MCF 10A (cell line): ENCODE measurements at regions not wholly inside any gene's neighbourhood (a gene's known extent, or its start where the extent isn't known, plus 50 kb on each side); places are given as distances from the start of the nearest gene placed in this dataset.
A peak's percentile ranks its signal among the peaks of the same experiment; 100 is the strongest.

Experiments used
- BruUV-seq: library from RNA; stranded (reverse); fragments of 400-500 nt; replicated peaks from 2 replicates; lab custom pipeline; 2021; lab: Mats Ljungman, UMichigan
- CTCF ChIA-PET: fragments of 300-600 bp; sonication (Branson Sonifier 250); formaldehyde crosslinking; extraction: SDS; loops from one replicate; lab custom pipeline; 2021; ENCODE audit warnings: antibody characterized with exemption, inconsistent platforms; lab: Yijun Ruan, JAX
- POLR2A ChIA-PET: fragments of 300-600, 350-650 bp; sonication (Branson Sonifier 250); formaldehyde crosslinking; extraction: SDS; loops from one replicate; lab custom pipeline; 2020; ENCODE audit warnings: antibody characterized with exemption, inconsistent platforms; lab: Yijun Ruan, JAX
- DNase-seq: peaks from one replicate; pipeline ENCODE4 v3.0.0-alpha.2; 2018; ENCODE audit not compliant: unreplicated experiment
- H3K27ac Mint-ChIP-seq: one replicate; pipeline ENCODE4 v1.8.0; 2022; ENCODE audit warnings: mild to moderate bottlenecking, low read depth, mixed read lengths; ENCODE audit not compliant: unreplicated experiment
- H3K27me3 Mint-ChIP-seq: one replicate; pipeline ENCODE4 v1.8.0; 2022; ENCODE audit warnings: mixed read lengths; ENCODE audit not compliant: insufficient read depth, unreplicated experiment
- H3K36me3 Mint-ChIP-seq: one replicate; pipeline ENCODE4 v1.8.0; 2022; ENCODE audit warnings: mild to moderate bottlenecking, moderate library complexity, mixed read lengths; ENCODE audit not compliant: insufficient read depth, unreplicated experiment
- H3K4me1 Mint-ChIP-seq: one replicate; pipeline ENCODE4 v1.8.0; 2022; ENCODE audit warnings: mixed read lengths; ENCODE audit not compliant: insufficient read depth, unreplicated experiment
- H3K4me3 Mint-ChIP-seq: one replicate; pipeline ENCODE4 v1.8.0; 2022; ENCODE audit warnings: mild to moderate bottlenecking, moderate library complexity, mixed read lengths; ENCODE audit not compliant: unreplicated experiment
- H3K9me3 Mint-ChIP-seq: one replicate; pipeline ENCODE4 v1.8.0; 2022; ENCODE audit warnings: mixed read lengths; ENCODE audit not compliant: unreplicated experiment
- intact Hi-C: fragments of 100-400 bp; cut with micrococcal nuclease; formaldehyde crosslinking; loops from 2 replicates; pipeline ENCODE4 v1.14.1; 2022
- TF ChIP-seq, protein P1 (sequence below): fragments of 200-600 bp; IDR thresholded peaks from one replicate; pipeline ENCODE4 v1.8.0; 2022; ENCODE audit warnings: antibody characterized with exemption, mild to moderate bottlenecking; ENCODE audit not compliant: unreplicated experiment

- Mint-ChIP-seq H3K4me3 (no peak overlapping the region), H3K36me3 (no peaks in the 10 kb centered on the region), H3K4me1 (peaks cover 6% of the 10 kb centered on the region), H3K9me3 (no peaks in the 10 kb centered on the region), H3K27me3 (no peaks in the 10 kb centered on the region), H3K27ac (no peak overlapping the region)
- CTCF ChIA-PET, result interaction anchor here (0.5 to 0.7 kb wide), 2 partner anchors 609 to 672 kb away, joined by 3 to 4 read pairs; no protein-coding TSS in a partner anchor
- no TSS peak for BruUV-seq
- intact Hi-C loops, result no loop called here
- TF ChIP-seq, protein P1, sequence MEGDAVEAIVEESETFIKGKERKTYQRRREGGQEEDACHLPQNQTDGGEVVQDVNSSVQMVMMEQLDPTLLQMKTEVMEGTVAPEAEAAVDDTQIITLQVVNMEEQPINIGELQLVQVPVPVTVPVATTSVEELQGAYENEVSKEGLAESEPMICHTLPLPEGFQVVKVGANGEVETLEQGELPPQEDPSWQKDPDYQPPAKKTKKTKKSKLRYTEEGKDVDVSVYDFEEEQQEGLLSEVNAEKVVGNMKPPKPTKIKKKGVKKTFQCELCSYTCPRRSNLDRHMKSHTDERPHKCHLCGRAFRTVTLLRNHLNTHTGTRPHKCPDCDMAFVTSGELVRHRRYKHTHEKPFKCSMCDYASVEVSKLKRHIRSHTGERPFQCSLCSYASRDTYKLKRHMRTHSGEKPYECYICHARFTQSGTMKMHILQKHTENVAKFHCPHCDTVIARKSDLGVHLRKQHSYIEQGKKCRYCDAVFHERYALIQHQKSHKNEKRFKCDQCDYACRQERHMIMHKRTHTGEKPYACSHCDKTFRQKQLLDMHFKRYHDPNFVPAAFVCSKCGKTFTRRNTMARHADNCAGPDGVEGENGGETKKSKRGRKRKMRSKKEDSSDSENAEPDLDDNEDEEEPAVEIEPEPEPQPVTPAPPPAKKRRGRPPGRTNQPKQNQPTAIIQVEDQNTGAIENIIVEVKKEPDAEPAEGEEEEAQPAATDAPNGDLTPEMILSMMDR, result no peak
- DNase-seq, result no peak
- POLR2A ChIA-PET, result no interaction called here
These were observed 135.9 kb upstream of the DPYD start for GRCh38 chr1:98056781-98057180.

DNA sequence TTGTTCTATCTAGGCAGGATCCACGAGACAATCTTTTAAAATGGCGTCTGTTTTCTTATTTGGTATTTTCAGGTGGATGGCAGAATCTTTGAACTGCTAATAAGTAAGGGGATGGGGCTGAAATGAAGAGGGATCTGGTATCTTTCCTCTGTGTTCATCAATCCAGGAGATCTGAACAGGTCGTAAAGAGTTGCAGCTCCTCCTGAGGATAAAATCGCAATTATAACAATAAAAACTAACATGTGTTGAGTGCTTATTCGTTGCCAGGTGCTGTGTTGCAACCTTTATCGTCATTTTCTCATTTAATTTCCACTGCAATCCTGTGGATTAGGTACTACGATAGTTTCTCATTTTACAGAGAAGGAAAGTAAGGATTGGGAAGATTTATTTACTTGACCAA, 134.6 kb upstream of the DPYD start:
- ChIA-PET POLR2A (no interaction called here), CTCF (interaction anchor here (0.5 to 0.6 kb wide), 2 partner anchors 24 to 1866 kb away, joined by 3 read pairs; no protein-coding TSS in a partner anchor)
- TF ChIP-seq, protein P1, result no peak
- no peak for DNase-seq
- H3K27me3 Mint-ChIP-seq, result no peaks in the 10 kb centered on the region
- no TSS peak for BruUV-seq
- intact Hi-C loops, result no loop called here
- no peak overlapping the region for H3K27ac Mint-ChIP-seq
- no peak overlapping the region for H3K4me3 Mint-ChIP-seq
- peaks cover 6% of the 10 kb centered on the region for H3K4me1 Mint-ChIP-seq
- H3K9me3 Mint-ChIP-seq, result no peaks in the 10 kb centered on the region
- H3K36me3 Mint-ChIP-seq, result no peaks in the 10 kb centered on the region

DNA sequence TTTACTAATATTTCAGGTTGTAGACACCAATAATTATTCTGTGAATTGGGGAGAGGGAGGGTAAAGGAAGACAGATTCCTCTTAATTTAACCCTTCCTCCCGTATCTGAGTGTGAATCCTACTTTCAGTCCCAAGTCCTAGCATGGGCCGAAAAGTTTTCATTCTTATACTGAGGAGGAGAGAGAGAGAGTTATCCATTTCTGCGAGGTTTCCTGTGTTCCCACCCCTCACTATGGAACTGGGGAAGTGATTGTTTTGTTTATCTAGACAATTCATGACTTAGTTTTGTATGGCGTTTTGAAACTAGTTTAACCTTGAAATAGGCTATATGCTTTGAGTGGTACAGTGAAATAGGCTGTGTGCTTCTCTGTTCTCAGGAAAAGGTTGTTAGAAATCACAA, 134.0 kb upstream of the DPYD start:
- no peaks in the 10 kb centered on the region for H3K9me3 Mint-ChIP-seq
- CTCF ChIA-PET, result interaction anchor here (0.7 to 1.6 kb wide), 3 partner anchors 42 to 411 kb away, joined by 3 to 5 read pairs (median 3); no protein-coding TSS in a partner anchor
- peak overlapping the region; percentile 61 for H3K27ac Mint-ChIP-seq
- peaks cover 6% of the 10 kb centered on the region for H3K4me1 Mint-ChIP-seq
- H3K36me3 Mint-ChIP-seq, result no peaks in the 10 kb centered on the region
- H3K4me3 Mint-ChIP-seq, result peak overlapping the region; percentile 25
- POLR2A ChIA-PET, result no interaction called here
- TF ChIP-seq, protein P1, result no peak
- no peaks in the 10 kb centered on the region for H3K27me3 Mint-ChIP-seq
- intact Hi-C loops, result loop anchor here (5.0 kb wide), 1 partner anchor 273 kb away; no protein-coding TSS in a partner anchor
- no peak for DNase-seq
- BruUV-seq, result no TSS peak

- intact Hi-C loops, result loop anchor here (5.0 kb wide), 1 partner anchor 273 kb away; no protein-coding TSS in a partner anchor
- no TSS peak for BruUV-seq
- peak overlapping the region; percentile 61 for H3K27ac Mint-ChIP-seq
- ChIA-PET CTCF (interaction anchor here (0.6 to 1.6 kb wide), 7 partner anchors 43 to 1578 kb away, joined by 3 to 5 read pairs (median 3); no protein-coding TSS in a partner anchor), POLR2A (no interaction called here)
- TF ChIP-seq, protein P1, result no peak
- H3K27me3 Mint-ChIP-seq, result no peaks in the 10 kb centered on the region
- DNase-seq, result no peak
- H3K4me3 Mint-ChIP-seq, result peak overlapping the region; percentile 25
- H3K9me3 Mint-ChIP-seq, result no peaks in the 10 kb centered on the region
- no peaks in the 10 kb centered on the region for H3K36me3 Mint-ChIP-seq
- H3K4me1 Mint-ChIP-seq, result peaks cover 6% of the 10 kb centered on the region
These were observed 133.5 kb upstream of the DPYD start for GRCh38 chr1:98054367-98054701.
